ENCODE measurements at regions not wholly inside any gene's neighbourhood (a gene's known extent, or its start where the extent isn't known, plus 50 kb on each side); places are given as distances from the start of the nearest gene placed in this dataset.
A peak's percentile ranks its signal among the peaks of the same experiment; 100 is the strongest.

- Histone ChIP-seq H3K4me1 (ENCODE audit: control insufficient read depth in 1 of 2, insufficient read depth in 2 of 2, low read length in 2 of 2) (no peaks in the 10 kb centered on the region), H3K9me3 (ENCODE audit: control insufficient read depth in 1 of 2, low read length in 2 of 2) (peaks cover 0 to 3% of the 10 kb centered on the region in 2 donors), H3K27ac (ENCODE audit: low read length) (no peak overlapping the region)
Observed at GRCh38 chr4:130820448-130820847, 1724.5 kb downstream of the C4orf33 start.

GRCh38 chr4:130825284-130825683 lies 1729.3 kb downstream of the C4orf33 start:
- Histone ChIP-seq H3K9me3 (ENCODE audit: control insufficient read depth in 1 of 2, low read length in 2 of 2) (no peaks in the 10 kb centered on the region), H3K27me3 (ENCODE audit: low read depth, low read length) (no peaks in the 10 kb centered on the region), H3K4me3 (ENCODE audit: low read depth in 1 of 2, low read length in 2 of 2) (no peak overlapping the region), H3K36me3 (ENCODE audit: control insufficient read depth in 1 of 2, insufficient read depth in 2 of 2, low read length in 2 of 2) (no peaks in the 10 kb centered on the region), H3K4me1 (ENCODE audit: control insufficient read depth in 1 of 2, insufficient read depth in 2 of 2, low read length in 2 of 2) (no peaks in the 10 kb centered on the region), H3K27ac (ENCODE audit: low read length) (no peak overlapping the region)

More at GRCh38 chr4:130820448-130820847, 1724.5 kb downstream of the C4orf33 start:
- Histone ChIP-seq H3K4me3 (ENCODE audit: low read depth in 1 of 2, low read length in 2 of 2) (no peak overlapping the region), H3K27me3 (ENCODE audit: low read depth, low read length) (no peaks in the 10 kb centered on the region), H3K36me3 (ENCODE audit: control insufficient read depth in 1 of 2, insufficient read depth in 2 of 2, low read length in 2 of 2) (no peaks in the 10 kb centered on the region)

GRCh38 chr4:130850019-130850524 lies 1754.1 kb downstream of the C4orf33 start:
- Histone ChIP-seq H3K27me3 (ENCODE audit: low read depth, low read length) (no peaks in the 10 kb centered on the region), H3K9me3 (ENCODE audit: control insufficient read depth in 1 of 2, low read length in 2 of 2) (no peaks in the 10 kb centered on the region), H3K4me3 (ENCODE audit: low read depth in 1 of 2, low read length in 2 of 2) (no peak overlapping the region), H3K27ac (ENCODE audit: low read length) (no peak overlapping the region), H3K4me1 (ENCODE audit: control insufficient read depth in 1 of 2, insufficient read depth in 2 of 2, low read length in 2 of 2) (peaks cover 0 to 6% of the 10 kb centered on the region in 2 donors), H3K36me3 (ENCODE audit: control insufficient read depth in 1 of 2, insufficient read depth in 2 of 2, low read length in 2 of 2) (no peaks in the 10 kb centered on the region)

- Histone ChIP-seq H3K27me3 (ENCODE audit: low read depth, low read length) (no peaks in the 10 kb centered on the region), H3K4me3 (ENCODE audit: low read depth in 1 of 2, low read length in 2 of 2) (no peak overlapping the region), H3K9me3 (ENCODE audit: control insufficient read depth in 1 of 2, low read length in 2 of 2) (no peaks in the 10 kb centered on the region), H3K4me1 (ENCODE audit: control insufficient read depth in 1 of 2, insufficient read depth in 2 of 2, low read length in 2 of 2) (peaks cover 0 to 6% of the 10 kb centered on the region in 2 donors), H3K27ac (ENCODE audit: low read length) (no peak overlapping the region), H3K36me3 (ENCODE audit: control insufficient read depth in 1 of 2, insufficient read depth in 2 of 2, low read length in 2 of 2) (no peaks in the 10 kb centered on the region)
Observed at GRCh38 chr4:130851107-130851506, 1755.2 kb downstream of the C4orf33 start.

GRCh38 chr4:130851932-130852331 lies 1756.0 kb downstream of the C4orf33 start:
- Histone ChIP-seq H3K4me1 (ENCODE audit: control insufficient read depth in 1 of 2, insufficient read depth in 2 of 2, low read length in 2 of 2) (peaks cover 0 to 6% of the 10 kb centered on the region in 2 donors), H3K36me3 (ENCODE audit: control insufficient read depth in 1 of 2, insufficient read depth in 2 of 2, low read length in 2 of 2) (no peaks in the 10 kb centered on the region), H3K27me3 (ENCODE audit: low read depth, low read length) (no peaks in the 10 kb centered on the region), H3K9me3 (ENCODE audit: control insufficient read depth in 1 of 2, low read length in 2 of 2) (no peaks in the 10 kb centered on the region), H3K27ac (ENCODE audit: low read length) (no peak overlapping the region), H3K4me3 (ENCODE audit: low read depth in 1 of 2, low read length in 2 of 2) (no peak overlapping the region)

GRCh38 chr4:130855533-130855932 lies 1759.6 kb downstream of the C4orf33 start:
- H3K9me3 ChIP-seq (ENCODE audit: control insufficient read depth in 1 of 2, low read length in 2 of 2), result no peaks in the 10 kb centered on the region
- no peaks in the 10 kb centered on the region for H3K4me1 ChIP-seq (ENCODE audit: control insufficient read depth in 1 of 2, insufficient read depth in 2 of 2, low read length in 2 of 2)
- H3K4me3 ChIP-seq (ENCODE audit: low read depth in 1 of 2, low read length in 2 of 2), result no peak overlapping the region
- no peaks in the 10 kb centered on the region for H3K36me3 ChIP-seq (ENCODE audit: control insufficient read depth in 1 of 2, insufficient read depth in 2 of 2, low read length in 2 of 2)
- H3K27me3 ChIP-seq (ENCODE audit: low read depth, low read length), result no peaks in the 10 kb centered on the region
- no peak overlapping the region for H3K27ac ChIP-seq (ENCODE audit: low read length)

GRCh38 chr4:130859991-130860390 lies 1764.0 kb downstream of the C4orf33 start:
- no peaks in the 10 kb centered on the region for H3K4me1 ChIP-seq (ENCODE audit: control insufficient read depth in 1 of 2, insufficient read depth in 2 of 2, low read length in 2 of 2)
- no peaks in the 10 kb centered on the region for H3K27me3 ChIP-seq (ENCODE audit: low read depth, low read length)
- H3K27ac ChIP-seq (ENCODE audit: low read length), result no peak overlapping the region
- H3K36me3 ChIP-seq (ENCODE audit: control insufficient read depth in 1 of 2, insufficient read depth in 2 of 2, low read length in 2 of 2), result no peaks in the 10 kb centered on the region
- no peaks in the 10 kb centered on the region for H3K9me3 ChIP-seq (ENCODE audit: control insufficient read depth in 1 of 2, low read length in 2 of 2)
- no peak overlapping the region for H3K4me3 ChIP-seq (ENCODE audit: low read depth in 1 of 2, low read length in 2 of 2)

- Histone ChIP-seq H3K36me3 (ENCODE audit: control insufficient read depth in 1 of 2, insufficient read depth in 2 of 2, low read length in 2 of 2) (no peaks in the 10 kb centered on the region), H3K4me1 (ENCODE audit: control insufficient read depth in 1 of 2, insufficient read depth in 2 of 2, low read length in 2 of 2) (no peaks in the 10 kb centered on the region), H3K4me3 (ENCODE audit: low read depth in 1 of 2, low read length in 2 of 2) (no peak overlapping the region), H3K9me3 (ENCODE audit: control insufficient read depth in 1 of 2, low read length in 2 of 2) (no peaks in the 10 kb centered on the region), H3K27me3 (ENCODE audit: low read depth, low read length) (no peaks in the 10 kb centered on the region), H3K27ac (ENCODE audit: low read length) (no peak overlapping the region)
Observed at GRCh38 chr4:130896920-130897319, 1801.0 kb downstream of the C4orf33 start.

- H3K27me3 ChIP-seq (ENCODE audit: low read depth, low read length), result no peaks in the 10 kb centered on the region
- no peaks in the 10 kb centered on the region for H3K4me1 ChIP-seq (ENCODE audit: control insufficient read depth in 1 of 2, insufficient read depth in 2 of 2, low read length in 2 of 2)
- H3K27ac ChIP-seq (ENCODE audit: low read length), result no peak overlapping the region
- H3K36me3 ChIP-seq (ENCODE audit: control insufficient read depth in 1 of 2, insufficient read depth in 2 of 2, low read length in 2 of 2), result no peaks in the 10 kb centered on the region
- H3K4me3 ChIP-seq (ENCODE audit: low read depth in 1 of 2, low read length in 2 of 2), result no peak overlapping the region
- no peaks in the 10 kb centered on the region for H3K9me3 ChIP-seq (ENCODE audit: control insufficient read depth in 1 of 2, low read length in 2 of 2)
Observed at GRCh38 chr4:130901321-130901720, 1805.4 kb downstream of the C4orf33 start.

- no peaks in the 10 kb centered on the region for H3K36me3 ChIP-seq (ENCODE audit: control insufficient read depth in 1 of 2, insufficient read depth in 2 of 2, low read length in 2 of 2)
Observed at GRCh38 chr4:130922955-130923354, 1827.0 kb downstream of the C4orf33 start.

GRCh38 chr4:130955520-130955919 lies 1859.6 kb downstream of the C4orf33 start:
- Histone ChIP-seq H3K36me3 (ENCODE audit: control insufficient read depth in 1 of 2, insufficient read depth in 2 of 2, low read length in 2 of 2) (no peaks in the 10 kb centered on the region), H3K27ac (ENCODE audit: low read length) (no peak overlapping the region), H3K27me3 (ENCODE audit: low read depth, low read length) (no peaks in the 10 kb centered on the region), H3K9me3 (ENCODE audit: control insufficient read depth in 1 of 2, low read length in 2 of 2) (peaks cover 0 to 4% of the 10 kb centered on the region in 2 donors), H3K4me3 (ENCODE audit: low read depth in 1 of 2, low read length in 2 of 2) (no peak overlapping the region), H3K4me1 (ENCODE audit: control insufficient read depth in 1 of 2, insufficient read depth in 2 of 2, low read length in 2 of 2) (no peaks in the 10 kb centered on the region)

More at GRCh38 chr4:130922955-130923354, 1827.0 kb downstream of the C4orf33 start:
- H3K9me3 ChIP-seq (ENCODE audit: control insufficient read depth in 1 of 2, low read length in 2 of 2), result peaks cover 11 to 12% of the 10 kb centered on the region in 2 donors
- no peaks in the 10 kb centered on the region for H3K4me1 ChIP-seq (ENCODE audit: control insufficient read depth in 1 of 2, insufficient read depth in 2 of 2, low read length in 2 of 2)
- H3K27ac ChIP-seq (ENCODE audit: low read length), result no peak overlapping the region
- no peaks in the 10 kb centered on the region for H3K27me3 ChIP-seq (ENCODE audit: low read depth, low read length)
- peak overlapping the region in 1 of 2 donors; percentile 14 for H3K4me3 ChIP-seq (ENCODE audit: low read depth in 1 of 2, low read length in 2 of 2)

GRCh38 chr4:130985371-130985770 lies 1889.4 kb downstream of the C4orf33 start:
- H3K4me3 ChIP-seq (ENCODE audit: low read depth in 1 of 2, low read length in 2 of 2), result no peak overlapping the region
- H3K27me3 ChIP-seq (ENCODE audit: low read depth, low read length), result no peaks in the 10 kb centered on the region

More at GRCh38 chr4:130985371-130985770, 1889.4 kb downstream of the C4orf33 start:
- no peak overlapping the region for H3K27ac ChIP-seq (ENCODE audit: low read length)
- H3K9me3 ChIP-seq (ENCODE audit: control insufficient read depth in 1 of 2, low read length in 2 of 2), result no peaks in the 10 kb centered on the region
- H3K4me1 ChIP-seq (ENCODE audit: control insufficient read depth in 1 of 2, insufficient read depth in 2 of 2, low read length in 2 of 2), result no peaks in the 10 kb centered on the region
- H3K36me3 ChIP-seq (ENCODE audit: control insufficient read depth in 1 of 2, insufficient read depth in 2 of 2, low read length in 2 of 2), result no peaks in the 10 kb centered on the region
